ENCODE measurements at regions not wholly inside any gene's neighbourhood (a gene's known extent, or its start where the extent isn't known, plus 50 kb on each side); places are given as distances from the start of the nearest gene placed in this dataset.

GRCh38 chr4:175444512-175444911 is 367.6 kb downstream of the GPM6A start:
- no peak for DNase-seq (ENCODE audit: low read depth, low spot score)
- no peaks in the 10 kb centered on the region for H3K27me3 ChIP-seq (ENCODE audit: control insufficient read depth, extremely low read depth, insufficient read depth, low read length)
- TF ChIP-seq EZH2 (IDR thresholded peaks at IDR 0.05; ENCODE audit: low read length): no peak
- TF ChIP-seq, protein P1, sequence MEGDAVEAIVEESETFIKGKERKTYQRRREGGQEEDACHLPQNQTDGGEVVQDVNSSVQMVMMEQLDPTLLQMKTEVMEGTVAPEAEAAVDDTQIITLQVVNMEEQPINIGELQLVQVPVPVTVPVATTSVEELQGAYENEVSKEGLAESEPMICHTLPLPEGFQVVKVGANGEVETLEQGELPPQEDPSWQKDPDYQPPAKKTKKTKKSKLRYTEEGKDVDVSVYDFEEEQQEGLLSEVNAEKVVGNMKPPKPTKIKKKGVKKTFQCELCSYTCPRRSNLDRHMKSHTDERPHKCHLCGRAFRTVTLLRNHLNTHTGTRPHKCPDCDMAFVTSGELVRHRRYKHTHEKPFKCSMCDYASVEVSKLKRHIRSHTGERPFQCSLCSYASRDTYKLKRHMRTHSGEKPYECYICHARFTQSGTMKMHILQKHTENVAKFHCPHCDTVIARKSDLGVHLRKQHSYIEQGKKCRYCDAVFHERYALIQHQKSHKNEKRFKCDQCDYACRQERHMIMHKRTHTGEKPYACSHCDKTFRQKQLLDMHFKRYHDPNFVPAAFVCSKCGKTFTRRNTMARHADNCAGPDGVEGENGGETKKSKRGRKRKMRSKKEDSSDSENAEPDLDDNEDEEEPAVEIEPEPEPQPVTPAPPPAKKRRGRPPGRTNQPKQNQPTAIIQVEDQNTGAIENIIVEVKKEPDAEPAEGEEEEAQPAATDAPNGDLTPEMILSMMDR (optimal IDR thresholded peaks at IDR 0.05 in 1 of 3, IDR thresholded peaks at IDR 0.05 in 1 of 3, conservative IDR thresholded peaks at IDR 0.05 in 1 of 3; ENCODE audit: extremely low read depth in 1 of 3, insufficient read depth in 2 of 3, low read length in 3 of 3): no peak
- H3K79me2 ChIP-seq (ENCODE audit: control insufficient read depth, insufficient read depth, low read length): no peaks in the 10 kb centered on the region
- no peaks in the 10 kb centered on the region for H3K4me1 ChIP-seq (ENCODE audit: control insufficient read depth, extremely low read depth, insufficient read depth, low read length)
- H3K36me3 ChIP-seq (ENCODE audit: control insufficient read depth in 2 of 2, extremely low read depth in 1 of 2, insufficient read depth in 2 of 2, low read length in 2 of 2): no peaks in the 10 kb centered on the region
- no peak overlapping the region for H2AFZ ChIP-seq (ENCODE audit: control insufficient read depth, low read length)
- no peak overlapping the region for H3K27ac ChIP-seq (ENCODE audit: control insufficient read depth, insufficient read depth, low read length)
- peaks cover 2% of the 10 kb centered on the region for H3K9me3 ChIP-seq (ENCODE audit: control insufficient read depth, low read depth, low read length)
- dilution Hi-C loops (cut with MboI; ENCODE audit: extremely low pct_ligation_motif_present, low sequenced_read_pairs): no loop called here
- no peak for FAIRE-seq
- H4K20me1 ChIP-seq (ENCODE audit: control insufficient read depth, extremely low read depth, insufficient read depth, low read length): no peaks in the 10 kb centered on the region
- H3K4me3 ChIP-seq (ENCODE audit: control insufficient read depth in 2 of 3, extremely low read depth in 1 of 3, insufficient read depth in 2 of 3, low read depth in 1 of 3, low read length in 3 of 3): no peak overlapping the region
- H3K9me1 ChIP-seq (ENCODE audit: control insufficient read depth, extremely low read depth, insufficient read depth, low read length): no peaks in the 10 kb centered on the region
- no peak overlapping the region for H3K9ac ChIP-seq (ENCODE audit: control insufficient read depth, extremely low read depth, insufficient read depth, low read length)
- no peak overlapping the region for H3K4me2 ChIP-seq (ENCODE audit: control insufficient read depth, extremely low read depth, insufficient read depth, low read depth, low read length)

DNA sequence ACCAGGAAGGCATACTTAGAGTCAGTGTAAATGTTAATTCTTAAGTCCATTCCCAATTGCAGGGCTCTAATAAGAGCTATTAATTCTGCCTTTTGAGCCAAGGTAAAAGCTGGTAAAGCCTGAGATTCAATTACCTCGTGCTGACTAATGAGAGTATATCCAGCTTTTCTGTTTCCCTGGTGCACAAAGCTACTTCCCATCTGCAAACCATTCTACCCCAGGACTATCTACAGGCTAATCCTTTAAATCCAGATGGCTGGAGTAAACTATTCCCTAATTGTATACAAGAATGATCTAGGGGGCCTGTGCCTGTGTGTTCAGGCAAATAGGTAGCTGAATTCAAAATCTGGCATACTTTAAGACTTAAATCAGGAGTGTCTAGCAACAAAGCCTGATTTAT is 365.0 kb downstream of the GPM6A start:
- H3K79me2 ChIP-seq (ENCODE audit: control insufficient read depth, insufficient read depth, low read length): no peaks in the 10 kb centered on the region
- H3K4me1 ChIP-seq (ENCODE audit: control insufficient read depth, extremely low read depth, insufficient read depth, low read length): no peaks in the 10 kb centered on the region
- dilution Hi-C loops (cut with MboI; ENCODE audit: extremely low pct_ligation_motif_present, low sequenced_read_pairs): no loop called here
- no peak overlapping the region for H2AFZ ChIP-seq (ENCODE audit: control insufficient read depth, low read length)
- TF ChIP-seq, protein P1 (optimal IDR thresholded peaks at IDR 0.05 in 1 of 3, IDR thresholded peaks at IDR 0.05 in 1 of 3, conservative IDR thresholded peaks at IDR 0.05 in 1 of 3; ENCODE audit: extremely low read depth in 1 of 3, insufficient read depth in 2 of 3, low read length in 3 of 3): no peak
- no peak for TF ChIP-seq EZH2 (IDR thresholded peaks at IDR 0.05; ENCODE audit: low read length)
- no peak overlapping the region for H3K9ac ChIP-seq (ENCODE audit: control insufficient read depth, extremely low read depth, insufficient read depth, low read length)
- no peaks in the 10 kb centered on the region for H4K20me1 ChIP-seq (ENCODE audit: control insufficient read depth, extremely low read depth, insufficient read depth, low read length)
- H3K36me3 ChIP-seq (ENCODE audit: control insufficient read depth in 2 of 2, extremely low read depth in 1 of 2, insufficient read depth in 2 of 2, low read length in 2 of 2): no peaks in the 10 kb centered on the region
- H3K4me3 ChIP-seq (ENCODE audit: control insufficient read depth in 2 of 3, extremely low read depth in 1 of 3, insufficient read depth in 2 of 3, low read depth in 1 of 3, low read length in 3 of 3): no peak overlapping the region
- H3K27me3 ChIP-seq (ENCODE audit: control insufficient read depth, extremely low read depth, insufficient read depth, low read length): no peaks in the 10 kb centered on the region
- DNase-seq (ENCODE audit: low read depth, low spot score) (no peak), FAIRE-seq (no peak)
- no peak overlapping the region for H3K27ac ChIP-seq (ENCODE audit: control insufficient read depth, insufficient read depth, low read length)
- peaks cover 2% of the 10 kb centered on the region for H3K9me3 ChIP-seq (ENCODE audit: control insufficient read depth, low read depth, low read length)
- H3K9me1 ChIP-seq (ENCODE audit: control insufficient read depth, extremely low read depth, insufficient read depth, low read length): no peaks in the 10 kb centered on the region
- no peak overlapping the region for H3K4me2 ChIP-seq (ENCODE audit: control insufficient read depth, extremely low read depth, insufficient read depth, low read depth, low read length)

Measured in keratinocyte (primary cell).